WTC11 (cell line): ENCODE measurements at regions not wholly inside any gene's neighbourhood (a gene's known extent, or its start where the extent isn't known, plus 50 kb on each side); places are given as distances from the start of the nearest gene placed in this dataset.

ENCODE experiments used
- CTCF ChIP-seq: fragments of 200-600 bp; IDR thresholded peaks from 2 replicates; pipeline ENCODE4 v1.8.0; 2022; ENCODE audit warnings: antibody characterized with exemption
- FOXP1 ChIP-seq: sonication (generic); formaldehyde crosslinking; IDR thresholded peaks from 2 replicates; pipeline ENCODE4 v1.8.0; 2022; ENCODE audit warnings: missing genetic modification reagents, mild to moderate bottlenecking, moderate library complexity, borderline replicate concordance
- GTF2I ChIP-seq: fragments of 250-450 bp; sonication (Bioruptor Pico); conservative IDR thresholded peaks from 2 replicates; pipeline ENCODE4 v1.4.0; 2021; ENCODE audit warnings: mild to moderate bottlenecking
- NR1H2 ChIP-seq: sonication (generic); formaldehyde crosslinking; IDR thresholded peaks from 2 replicates; pipeline ENCODE4 v1.9.0; 2021; ENCODE audit warnings: mild to moderate bottlenecking, moderate library complexity, missing genetic modification reagents
- NR2C2 ChIP-seq: sonication (generic); formaldehyde crosslinking; IDR thresholded peaks from 2 replicates; pipeline ENCODE4 v1.8.0; 2022; ENCODE audit warnings: mild to moderate bottlenecking, missing genetic modification reagents
- PREB ChIP-seq: sonication (generic); formaldehyde crosslinking; IDR thresholded peaks from 2 replicates; pipeline ENCODE4 v1.8.1; 2022; ENCODE audit warnings: mild to moderate bottlenecking, missing genetic modification reagents, moderate library complexity, borderline replicate concordance
- SOX15 ChIP-seq: fragments of 250-450 bp; sonication (Bioruptor Pico); IDR thresholded peaks from 2 replicates; pipeline ENCODE4 v1.9.0; 2021; ENCODE audit warnings: mild to moderate bottlenecking
- SP1 ChIP-seq: sonication (generic); formaldehyde crosslinking; conservative IDR thresholded peaks from 2 replicates; pipeline ENCODE4 v1.8.1; 2022; ENCODE audit warnings: missing genetic modification reagents
- TF ChIP-seq, protein P1 (sequence below): sonication (generic); formaldehyde crosslinking; IDR thresholded peaks from 2 replicates; pipeline ENCODE4 v1.8.1; 2023; ENCODE audit warnings: mild to moderate bottlenecking, moderate library complexity, missing genetic modification reagents
- TF ChIP-seq, protein P2 (sequence below): sonication (generic); formaldehyde crosslinking; IDR thresholded peaks from 2 replicates; pipeline ENCODE4 v1.8.0; 2022; ENCODE audit warnings: mild to moderate bottlenecking, missing genetic modification reagents

- TF ChIP-seq CTCF: no peak
- TF ChIP-seq SOX15 (CRISPR knock-in tag): no peak
- no peak for TF ChIP-seq SP1 (CRISPR knock-in tag)
- TF ChIP-seq, protein P1, sequence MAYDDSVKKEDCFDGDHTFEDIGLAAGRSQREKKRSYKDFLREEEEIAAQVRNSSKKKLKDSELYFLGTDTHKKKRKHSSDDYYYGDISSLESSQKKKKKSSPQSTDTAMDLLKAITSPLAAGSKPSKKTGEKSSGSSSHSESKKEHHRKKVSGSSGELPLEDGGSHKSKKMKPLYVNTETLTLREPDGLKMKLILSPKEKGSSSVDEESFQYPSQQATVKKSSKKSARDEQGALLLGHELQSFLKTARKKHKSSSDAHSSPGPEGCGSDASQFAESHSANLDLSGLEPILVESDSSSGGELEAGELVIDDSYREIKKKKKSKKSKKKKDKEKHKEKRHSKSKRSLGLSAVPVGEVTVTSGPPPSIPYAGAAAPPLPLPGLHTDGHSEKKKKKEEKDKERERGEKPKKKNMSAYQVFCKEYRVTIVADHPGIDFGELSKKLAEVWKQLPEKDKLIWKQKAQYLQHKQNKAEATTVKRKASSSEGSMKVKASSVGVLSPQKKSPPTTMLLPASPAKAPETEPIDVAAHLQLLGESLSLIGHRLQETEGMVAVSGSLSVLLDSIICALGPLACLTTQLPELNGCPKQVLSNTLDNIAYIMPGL: no peak
- TF ChIP-seq FOXP1 (CRISPR knock-in tag): no peak
- TF ChIP-seq, protein P2, sequence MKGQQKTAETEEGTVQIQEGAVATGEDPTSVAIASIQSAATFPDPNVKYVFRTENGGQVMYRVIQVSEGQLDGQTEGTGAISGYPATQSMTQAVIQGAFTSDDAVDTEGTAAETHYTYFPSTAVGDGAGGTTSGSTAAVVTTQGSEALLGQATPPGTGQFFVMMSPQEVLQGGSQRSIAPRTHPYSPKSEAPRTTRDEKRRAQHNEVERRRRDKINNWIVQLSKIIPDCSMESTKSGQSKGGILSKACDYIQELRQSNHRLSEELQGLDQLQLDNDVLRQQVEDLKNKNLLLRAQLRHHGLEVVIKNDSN: no peak
- TF ChIP-seq PREB (CRISPR knock-in tag): no peak
- no peak for TF ChIP-seq NR2C2 (CRISPR knock-in tag)
- no peak for TF ChIP-seq GTF2I (CRISPR knock-in tag)
- TF ChIP-seq NR1H2 (CRISPR knock-in tag): no peak
Observed at GRCh38 chr4:181870326-181870725, 372.9 kb upstream of the TENM3 start.
